ENCODE measurements at regions not wholly inside any gene's neighbourhood (a gene's known extent, or its start where the extent isn't known, plus 50 kb on each side); places are given as distances from the start of the nearest gene placed in this dataset.

DNA sequence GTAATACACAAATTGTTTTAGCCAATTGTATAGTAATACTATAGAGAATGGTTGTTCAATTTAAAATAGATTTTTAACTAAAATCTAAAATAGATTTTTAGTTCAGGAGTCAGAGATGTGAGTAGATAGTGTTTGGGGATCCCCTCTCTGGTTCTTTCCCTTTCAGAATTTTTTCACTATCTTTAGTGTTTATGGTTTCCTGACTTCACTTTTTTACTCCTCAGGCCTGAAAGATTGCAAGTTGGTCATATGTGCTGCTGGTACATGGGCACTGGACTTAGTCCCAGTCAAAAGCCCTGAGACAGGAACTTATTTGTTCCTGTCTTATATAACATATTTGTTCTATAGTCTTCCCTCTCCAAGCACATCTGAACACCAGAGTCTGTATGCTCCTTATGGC, 96.8 kb upstream of the ATP1B1 start:
- H2AFZ ChIP-seq (ENCODE audit: low read length, unreplicated experiment): no peak overlapping the region
- no peaks in the 10 kb centered on the region for H3K36me3 ChIP-seq (ENCODE audit: insufficient read depth, low read length)
- H3K27me3 ChIP-seq (ENCODE audit: insufficient read depth, low read length): peaks cover 14% of the 10 kb centered on the region; the same call in 1 of the 2 replicates
- H3K79me2 ChIP-seq (ENCODE audit: control insufficient read depth, insufficient read depth, low read length, unreplicated experiment): no peaks in the 10 kb centered on the region
- no peak overlapping the region for H3K27ac ChIP-seq (ENCODE audit: low read depth, low read length)
- H3K4me1 ChIP-seq (ENCODE audit: control insufficient read depth, insufficient read depth, low read length, unreplicated experiment): no peaks in the 10 kb centered on the region
- no peak overlapping the region for H3K4me3 ChIP-seq (ENCODE audit: low read depth, low read length)

DNA sequence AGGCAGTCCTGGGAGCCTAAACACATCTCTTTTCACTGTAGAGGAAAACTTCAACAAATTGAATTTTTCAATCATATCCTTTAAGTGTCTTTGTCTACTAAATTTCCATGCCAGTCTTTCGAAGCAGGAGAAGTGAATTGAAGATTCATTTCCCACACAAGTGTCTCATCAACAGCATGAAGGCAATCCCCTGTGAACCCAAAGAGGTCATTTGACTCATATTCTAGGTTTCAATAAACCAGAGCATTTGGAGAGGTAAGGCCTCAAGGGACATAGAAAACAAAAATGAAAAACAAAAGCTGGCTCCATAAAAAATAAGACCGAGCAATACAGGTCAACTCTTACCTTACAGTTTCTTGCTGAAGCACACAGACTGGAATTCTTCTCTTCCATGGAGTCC, 94.1 kb upstream of the ATP1B1 start:
- H3K79me2 ChIP-seq (ENCODE audit: control insufficient read depth, insufficient read depth, low read length, unreplicated experiment): no peaks in the 10 kb centered on the region
- no peak overlapping the region for H3K27ac ChIP-seq (ENCODE audit: low read depth, low read length)
- H3K36me3 ChIP-seq (ENCODE audit: insufficient read depth, low read length): no peaks in the 10 kb centered on the region
- H2AFZ ChIP-seq (ENCODE audit: low read length, unreplicated experiment): no peak overlapping the region
- H3K4me1 ChIP-seq (ENCODE audit: control insufficient read depth, insufficient read depth, low read length, unreplicated experiment): no peaks in the 10 kb centered on the region
- H3K27me3 ChIP-seq (ENCODE audit: insufficient read depth, low read length): peaks cover 14% of the 10 kb centered on the region
- no peak overlapping the region for H3K4me3 ChIP-seq (ENCODE audit: low read depth, low read length)

DNA sequence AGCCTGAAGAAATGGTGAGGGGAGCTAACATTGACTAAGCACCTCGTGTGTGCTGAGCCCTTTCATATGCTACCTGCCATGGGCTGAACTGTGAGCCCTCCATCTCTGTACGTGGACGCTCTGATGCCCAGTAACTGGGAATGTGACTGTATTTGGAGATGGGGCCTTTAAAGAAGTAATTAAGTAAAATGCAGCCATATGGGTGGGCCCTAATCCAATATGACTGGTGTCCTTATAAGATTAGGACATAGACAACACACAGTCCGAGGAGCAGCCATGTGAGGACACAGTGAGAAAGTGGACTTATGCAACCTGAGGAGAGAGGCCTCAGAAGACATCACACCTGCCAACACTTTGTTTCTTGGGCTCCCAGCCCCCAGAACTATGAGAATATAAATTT, 92.7 kb upstream of the ATP1B1 start:
- H3K79me2 ChIP-seq (ENCODE audit: control insufficient read depth, insufficient read depth, low read length, unreplicated experiment): no peaks in the 10 kb centered on the region
- H3K36me3 ChIP-seq (ENCODE audit: insufficient read depth, low read length): no peaks in the 10 kb centered on the region
- H3K4me1 ChIP-seq (ENCODE audit: control insufficient read depth, insufficient read depth, low read length, unreplicated experiment): no peaks in the 10 kb centered on the region
- H3K27ac ChIP-seq (ENCODE audit: low read depth, low read length): no peak overlapping the region
- no peak overlapping the region for H3K4me3 ChIP-seq (ENCODE audit: low read depth, low read length)
- H2AFZ ChIP-seq (ENCODE audit: low read length, unreplicated experiment): no peak overlapping the region
- H3K27me3 ChIP-seq (ENCODE audit: insufficient read depth, low read length): peaks cover 14% of the 10 kb centered on the region

DNA sequence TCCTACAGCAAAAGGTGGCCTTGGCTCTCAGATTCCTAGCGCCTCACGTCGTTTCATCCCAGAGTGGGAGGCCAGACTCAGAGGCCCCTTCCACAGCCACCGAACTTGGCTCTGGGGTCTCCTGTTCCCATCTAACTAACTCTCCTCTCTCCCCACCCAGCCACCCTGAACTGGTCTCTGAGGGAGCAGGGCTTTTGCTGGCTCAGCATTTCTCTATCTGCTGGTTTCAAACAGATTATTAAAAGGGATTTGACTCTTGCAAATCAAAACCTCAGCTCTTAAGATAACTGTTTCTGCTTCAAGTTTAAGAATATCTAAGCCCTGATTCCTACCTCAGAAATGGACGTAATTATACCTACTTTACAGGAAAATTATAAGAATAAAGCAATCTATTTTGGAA, 91.0 kb upstream of the ATP1B1 start:
- H3K79me2 ChIP-seq (ENCODE audit: control insufficient read depth, insufficient read depth, low read length, unreplicated experiment): no peaks in the 10 kb centered on the region
- no peaks in the 10 kb centered on the region for H3K4me1 ChIP-seq (ENCODE audit: control insufficient read depth, insufficient read depth, low read length, unreplicated experiment)
- no peak overlapping the region for H2AFZ ChIP-seq (ENCODE audit: low read length, unreplicated experiment)
- H3K27me3 ChIP-seq (ENCODE audit: insufficient read depth, low read length): peaks cover 17% of the 10 kb centered on the region
- no peak overlapping the region for H3K4me3 ChIP-seq (ENCODE audit: low read depth, low read length)
- no peaks in the 10 kb centered on the region for H3K36me3 ChIP-seq (ENCODE audit: insufficient read depth, low read length)
- H3K27ac ChIP-seq (ENCODE audit: low read depth, low read length): no peak overlapping the region

DNA sequence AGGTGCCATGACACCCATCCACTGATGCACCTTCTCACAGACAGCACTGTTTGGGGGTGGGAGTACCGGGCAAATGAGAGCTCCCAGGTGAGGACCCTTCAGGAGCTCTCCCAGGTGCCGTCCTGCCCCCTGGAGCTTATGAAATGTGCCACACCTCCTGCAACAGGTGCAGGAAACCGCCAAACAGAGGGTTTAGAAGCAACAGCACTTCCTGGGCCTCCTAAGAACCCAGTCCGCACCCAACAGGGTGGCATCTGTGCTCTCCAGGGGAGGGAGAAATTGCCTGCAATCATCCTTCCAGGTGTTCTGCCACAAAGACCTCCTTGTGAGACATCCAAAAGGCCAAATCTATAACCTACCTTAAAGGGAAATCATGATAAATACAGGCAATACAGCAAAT, 87.7 kb upstream of the ATP1B1 start:
- H3K27ac ChIP-seq (ENCODE audit: low read depth, low read length): no peak overlapping the region
- H3K36me3 ChIP-seq (ENCODE audit: insufficient read depth, low read length): no peaks in the 10 kb centered on the region
- H2AFZ ChIP-seq (ENCODE audit: low read length, unreplicated experiment): no peak overlapping the region
- H3K27me3 ChIP-seq (ENCODE audit: insufficient read depth, low read length): peaks cover 4% of the 10 kb centered on the region; the same call in 1 of the 2 replicates
- H3K4me1 ChIP-seq (ENCODE audit: control insufficient read depth, insufficient read depth, low read length, unreplicated experiment): no peaks in the 10 kb centered on the region
- no peak overlapping the region for H3K4me3 ChIP-seq (ENCODE audit: low read depth, low read length)
- H3K79me2 ChIP-seq (ENCODE audit: control insufficient read depth, insufficient read depth, low read length, unreplicated experiment): no peaks in the 10 kb centered on the region

DNA sequence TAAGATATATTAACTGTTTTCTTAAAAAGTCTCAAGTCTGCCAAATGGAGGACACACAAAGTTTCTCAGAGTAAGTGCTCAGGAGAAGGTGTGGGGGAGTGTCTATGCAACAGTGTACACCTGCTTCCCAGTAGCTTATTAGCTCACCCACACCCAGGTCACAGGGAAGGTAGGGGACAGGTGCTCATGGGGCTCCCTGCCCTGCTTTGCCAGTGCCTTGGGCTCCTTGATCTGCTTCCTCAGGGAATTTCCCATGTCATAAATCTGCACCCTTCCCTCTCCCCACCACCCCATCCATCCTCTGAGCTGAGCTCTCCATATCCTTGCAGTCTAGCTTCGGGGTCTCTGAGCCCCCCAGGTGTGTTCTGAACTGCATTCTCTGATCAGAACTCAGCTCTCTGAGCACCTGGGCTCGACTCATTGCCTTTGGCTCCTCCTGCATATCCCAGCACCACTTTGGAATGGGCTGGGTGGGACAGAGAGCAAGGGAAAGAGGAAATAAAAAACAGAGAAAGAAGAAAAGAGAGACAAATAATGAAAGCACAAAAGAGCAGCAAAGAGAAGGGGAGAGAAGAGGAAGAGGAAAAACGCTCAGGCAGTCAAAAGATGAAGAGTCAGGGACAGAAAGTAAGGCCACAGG, 87.0 kb upstream of the ATP1B1 start:
- H3K4me1 ChIP-seq (ENCODE audit: control insufficient read depth, insufficient read depth, low read length, unreplicated experiment): no peaks in the 10 kb centered on the region

DNA sequence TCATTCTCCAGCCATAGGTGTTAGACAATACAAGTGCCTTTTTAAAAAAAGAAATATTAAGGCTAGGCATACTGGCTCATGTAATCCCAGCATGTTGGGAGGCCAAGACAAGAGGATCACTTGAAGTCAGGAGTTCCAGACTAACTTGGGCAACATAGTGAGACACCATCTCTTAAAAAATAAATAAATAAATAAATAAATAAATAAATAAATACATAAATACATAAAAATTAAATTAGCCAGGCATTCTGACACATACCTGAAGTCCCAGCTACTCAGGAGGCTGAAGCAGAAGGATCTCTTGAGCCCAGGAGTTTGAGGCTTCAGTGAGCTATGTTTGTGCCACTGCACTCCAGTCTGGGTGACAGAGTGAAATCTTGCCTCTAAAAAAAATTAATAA, 85.8 kb upstream of the ATP1B1 start:
- Histone ChIP-seq H3K27ac (ENCODE audit: low read depth, low read length) (no peak overlapping the region), H2AFZ (ENCODE audit: low read length, unreplicated experiment) (no peak overlapping the region), H3K4me3 (ENCODE audit: low read depth, low read length) (no peak overlapping the region), H3K79me2 (ENCODE audit: control insufficient read depth, insufficient read depth, low read length, unreplicated experiment) (no peaks in the 10 kb centered on the region), H3K36me3 (ENCODE audit: insufficient read depth, low read length) (no peaks in the 10 kb centered on the region), H3K4me1 (ENCODE audit: control insufficient read depth, insufficient read depth, low read length, unreplicated experiment) (no peaks in the 10 kb centered on the region), H3K27me3 (ENCODE audit: insufficient read depth, low read length) (peaks cover 4% of the 10 kb centered on the region; the same call in 1 of the 2 replicates)

More for the DNA sequence above, 87.0 kb upstream of the ATP1B1 start:
- Histone ChIP-seq H3K36me3 (ENCODE audit: insufficient read depth, low read length) (no peaks in the 10 kb centered on the region), H2AFZ (ENCODE audit: low read length, unreplicated experiment) (no peak overlapping the region), H3K27me3 (ENCODE audit: insufficient read depth, low read length) (peaks cover 4% of the 10 kb centered on the region; the same call in 1 of the 2 replicates), H3K27ac (ENCODE audit: low read depth, low read length) (no peak overlapping the region), H3K79me2 (ENCODE audit: control insufficient read depth, insufficient read depth, low read length, unreplicated experiment) (no peaks in the 10 kb centered on the region), H3K4me3 (ENCODE audit: low read depth, low read length) (no peak overlapping the region)

DNA sequence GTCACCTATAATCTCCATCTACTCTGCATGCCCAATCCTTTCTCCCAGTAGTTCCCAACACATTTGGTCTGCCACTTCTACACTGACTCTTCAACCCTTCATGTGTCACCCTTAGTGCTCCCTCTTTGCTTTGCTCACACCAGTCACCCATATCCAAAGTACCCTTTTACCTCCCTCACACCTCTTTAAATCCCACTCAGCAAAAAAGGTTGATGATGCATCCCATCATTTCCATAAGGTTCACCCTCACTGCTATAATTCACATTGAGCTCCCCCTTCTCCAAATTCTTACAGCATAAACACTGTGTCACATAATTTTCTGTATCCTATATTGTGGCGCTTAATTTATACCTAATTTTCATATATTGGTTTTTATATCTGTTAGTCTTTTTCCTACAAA, 83.8 kb upstream of the ATP1B1 start:
- H3K4me3 ChIP-seq (ENCODE audit: low read depth, low read length): no peak overlapping the region
- peaks cover 4% of the 10 kb centered on the region; the same call in 1 of the 2 replicates for H3K27me3 ChIP-seq (ENCODE audit: insufficient read depth, low read length)
- no peak overlapping the region for H3K27ac ChIP-seq (ENCODE audit: low read depth, low read length)
- H2AFZ ChIP-seq (ENCODE audit: low read length, unreplicated experiment): no peak overlapping the region
- no peaks in the 10 kb centered on the region for H3K4me1 ChIP-seq (ENCODE audit: control insufficient read depth, insufficient read depth, low read length, unreplicated experiment)
- H3K79me2 ChIP-seq (ENCODE audit: control insufficient read depth, insufficient read depth, low read length, unreplicated experiment): no peaks in the 10 kb centered on the region
- no peaks in the 10 kb centered on the region for H3K36me3 ChIP-seq (ENCODE audit: insufficient read depth, low read length)

DNA sequence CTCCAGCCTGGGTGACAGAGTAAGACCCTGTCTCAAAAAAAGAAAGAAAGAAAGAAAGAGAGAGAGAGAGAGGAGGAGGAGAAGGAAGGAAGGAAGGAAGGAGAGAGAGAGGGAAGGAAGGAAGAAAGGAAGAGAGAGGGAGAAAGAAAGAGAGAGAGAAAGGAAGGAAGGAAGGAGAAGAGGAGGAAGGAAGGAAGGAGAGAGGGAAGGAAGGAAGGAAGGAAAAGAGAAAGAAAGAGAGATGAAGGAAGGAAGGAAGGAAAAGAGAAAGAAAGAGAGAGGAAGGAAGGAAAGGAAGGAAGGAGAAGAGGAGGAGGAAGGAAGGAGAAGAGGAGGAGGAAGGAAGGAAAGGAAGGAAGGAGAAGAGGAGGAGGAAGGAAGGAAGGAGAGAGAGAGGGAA, 82.2 kb upstream of the ATP1B1 start:
- no peak overlapping the region for H2AFZ ChIP-seq (ENCODE audit: low read length, unreplicated experiment)

DNA sequence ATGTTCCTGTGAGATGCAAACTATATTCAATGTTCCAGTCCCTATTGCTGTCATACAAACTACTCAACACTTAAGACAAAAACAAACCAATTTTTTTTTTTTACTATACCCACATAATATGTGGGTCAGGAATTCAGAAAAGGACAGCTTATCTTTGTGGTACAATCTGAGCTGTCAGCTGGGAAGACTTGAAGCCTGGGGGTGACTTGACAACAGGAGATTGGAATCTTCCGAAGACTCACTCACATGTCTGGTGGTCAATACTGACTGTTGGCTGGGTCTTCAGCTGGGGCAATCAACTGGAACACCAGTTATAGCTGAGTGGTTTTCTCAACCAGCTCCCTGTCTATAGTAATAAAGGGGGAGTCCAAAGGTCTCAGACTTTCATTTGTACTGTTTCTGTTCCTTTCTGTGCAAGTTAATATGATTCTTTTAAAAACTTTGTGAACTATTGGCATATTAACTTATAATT, 81.7 kb upstream of the ATP1B1 start:
- no peak overlapping the region for H2AFZ ChIP-seq (ENCODE audit: low read length, unreplicated experiment)
- H3K4me1 ChIP-seq (ENCODE audit: control insufficient read depth, insufficient read depth, low read length, unreplicated experiment): no peaks in the 10 kb centered on the region
- H3K4me3 ChIP-seq (ENCODE audit: low read depth, low read length): no peak overlapping the region
- peaks cover 4% of the 10 kb centered on the region; the same call in 1 of the 2 replicates for H3K27me3 ChIP-seq (ENCODE audit: insufficient read depth, low read length)
- no peaks in the 10 kb centered on the region for H3K36me3 ChIP-seq (ENCODE audit: insufficient read depth, low read length)
- no peaks in the 10 kb centered on the region for H3K79me2 ChIP-seq (ENCODE audit: control insufficient read depth, insufficient read depth, low read length, unreplicated experiment)
- H3K27ac ChIP-seq (ENCODE audit: low read depth, low read length): no peak overlapping the region

More for the DNA sequence above, 82.2 kb upstream of the ATP1B1 start:
- no peaks in the 10 kb centered on the region for H3K36me3 ChIP-seq (ENCODE audit: insufficient read depth, low read length)
- H3K4me1 ChIP-seq (ENCODE audit: control insufficient read depth, insufficient read depth, low read length, unreplicated experiment): no peaks in the 10 kb centered on the region
- H3K27me3 ChIP-seq (ENCODE audit: insufficient read depth, low read length): peaks cover 4% of the 10 kb centered on the region; the same call in 1 of the 2 replicates
- H3K27ac ChIP-seq (ENCODE audit: low read depth, low read length): no peak overlapping the region
- H3K79me2 ChIP-seq (ENCODE audit: control insufficient read depth, insufficient read depth, low read length, unreplicated experiment): no peaks in the 10 kb centered on the region
- no peak overlapping the region for H3K4me3 ChIP-seq (ENCODE audit: low read depth, low read length)

DNA sequence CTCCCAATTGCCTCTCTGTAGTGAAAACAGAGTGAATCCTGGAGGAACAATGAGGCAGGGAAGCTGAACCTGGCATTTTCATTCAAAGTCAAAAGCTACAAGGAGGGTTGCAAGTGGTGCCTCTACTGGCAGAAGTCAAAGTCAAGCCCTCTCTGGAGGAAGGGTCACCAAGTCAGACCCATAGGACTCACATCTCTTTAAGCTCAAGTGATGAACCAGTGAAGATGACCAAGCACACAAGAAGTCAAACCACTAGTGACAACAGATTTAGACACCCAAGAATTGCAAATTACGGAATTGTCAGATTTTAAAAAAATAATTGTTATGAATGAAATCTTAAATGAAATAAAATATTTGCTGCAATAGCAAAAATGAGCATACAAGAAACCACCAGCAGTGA, 81.1 kb upstream of the ATP1B1 start:
- no peak overlapping the region for H3K27ac ChIP-seq (ENCODE audit: low read depth, low read length)
- H3K4me1 ChIP-seq (ENCODE audit: control insufficient read depth, insufficient read depth, low read length, unreplicated experiment): no peaks in the 10 kb centered on the region
- no peak overlapping the region for H2AFZ ChIP-seq (ENCODE audit: low read length, unreplicated experiment)
- 0 out of 2 replicates have a peak, but pooled peaks cover 1% of the 10 kb centered on the region for H3K27me3 ChIP-seq (ENCODE audit: insufficient read depth, low read length)
- H3K79me2 ChIP-seq (ENCODE audit: control insufficient read depth, insufficient read depth, low read length, unreplicated experiment): no peaks in the 10 kb centered on the region
- H3K36me3 ChIP-seq (ENCODE audit: insufficient read depth, low read length): no peaks in the 10 kb centered on the region
- H3K4me3 ChIP-seq (ENCODE audit: low read depth, low read length): no peak overlapping the region
